Osteoblast (primary cell): ENCODE measurements at regions not wholly inside any gene's neighbourhood (a gene's known extent, or its start where the extent isn't known, plus 50 kb on each side); places are given as distances from the start of the nearest gene placed in this dataset.

Experiments
- DNase-seq: peaks from one replicate; pipeline ENCODE4 v3.0.0; 2011; ENCODE audit warnings: low spot score, mixed read lengths; ENCODE audit not compliant: insufficient read length; ENCODE audit errors: missing footprints
- H2AFZ ChIP-seq: 2 replicates; pipeline ENCODE4 v1.6.0; 2011; ENCODE audit warnings: mild to moderate bottlenecking, low read length
- H3K27ac ChIP-seq: 2 replicates; pipeline ENCODE4 v1.5.1; 2011; ENCODE audit warnings: mild to moderate bottlenecking, low read depth, low read length, moderate library complexity
- H3K27me3 ChIP-seq: 2 replicates; pipeline ENCODE4 v1.6.0; 2012; ENCODE audit warnings: mild to moderate bottlenecking, control low read depth, inconsistent platforms, low read length, moderate library complexity; ENCODE audit not compliant: insufficient read depth
- H3K36me3 ChIP-seq: 2 replicates; pipeline ENCODE4 v1.5.1; 2011; ENCODE audit warnings: mild to moderate bottlenecking, low read length, control low read depth, moderate library complexity; ENCODE audit not compliant: insufficient read depth
- H3K4me1 ChIP-seq: 2 replicates; pipeline ENCODE4 v1.5.1; 2011; ENCODE audit warnings: mild to moderate bottlenecking, low read length, control low read depth, moderate library complexity; ENCODE audit not compliant: insufficient read depth
- H3K4me2 ChIP-seq: 2 replicates; pipeline ENCODE4 v1.6.0; 2011; ENCODE audit warnings: mild to moderate bottlenecking, low read length; ENCODE audit not compliant: insufficient read depth
- H3K4me3 ChIP-seq: fragments of 200-600 bp; sonication (generic); 3 replicates; pipeline ENCODE4 v1.5.1; 2012; ENCODE audit warnings: mild to moderate bottlenecking, low read length, inconsistent platforms; ENCODE audit not compliant: insufficient read depth
- H3K79me2 ChIP-seq: 2 replicates; pipeline ENCODE4 v1.6.0; 2012; ENCODE audit warnings: mild to moderate bottlenecking, low read length, control low read depth, inconsistent platforms; ENCODE audit not compliant: insufficient read depth
- H3K9me3 ChIP-seq: 2 replicates; pipeline ENCODE4 v1.5.1; 2011; ENCODE audit warnings: low read depth, low read length, control low read depth
- H4K20me1 ChIP-seq: 2 replicates; pipeline ENCODE4 v1.6.0; 2012; ENCODE audit warnings: mild to moderate bottlenecking, low read length, control low read depth; ENCODE audit not compliant: insufficient read depth
- TF ChIP-seq, protein P1 (sequence below): IDR thresholded peaks from 2 replicates; pipeline ENCODE4 v1.5.1; 2011; ENCODE audit warnings: mild to moderate bottlenecking, low read depth, low read length, moderate library complexity; ENCODE audit errors: extremely low read depth

- H3K4me3 ChIP-seq = no peak overlapping the region
- H2AFZ ChIP-seq = no peak overlapping the region
- H3K9me3 ChIP-seq = no peaks in the 10 kb centered on the region
- H3K79me2 ChIP-seq = no peaks in the 10 kb centered on the region
- no peak overlapping the region for H3K4me2 ChIP-seq
- TF ChIP-seq, protein P1, sequence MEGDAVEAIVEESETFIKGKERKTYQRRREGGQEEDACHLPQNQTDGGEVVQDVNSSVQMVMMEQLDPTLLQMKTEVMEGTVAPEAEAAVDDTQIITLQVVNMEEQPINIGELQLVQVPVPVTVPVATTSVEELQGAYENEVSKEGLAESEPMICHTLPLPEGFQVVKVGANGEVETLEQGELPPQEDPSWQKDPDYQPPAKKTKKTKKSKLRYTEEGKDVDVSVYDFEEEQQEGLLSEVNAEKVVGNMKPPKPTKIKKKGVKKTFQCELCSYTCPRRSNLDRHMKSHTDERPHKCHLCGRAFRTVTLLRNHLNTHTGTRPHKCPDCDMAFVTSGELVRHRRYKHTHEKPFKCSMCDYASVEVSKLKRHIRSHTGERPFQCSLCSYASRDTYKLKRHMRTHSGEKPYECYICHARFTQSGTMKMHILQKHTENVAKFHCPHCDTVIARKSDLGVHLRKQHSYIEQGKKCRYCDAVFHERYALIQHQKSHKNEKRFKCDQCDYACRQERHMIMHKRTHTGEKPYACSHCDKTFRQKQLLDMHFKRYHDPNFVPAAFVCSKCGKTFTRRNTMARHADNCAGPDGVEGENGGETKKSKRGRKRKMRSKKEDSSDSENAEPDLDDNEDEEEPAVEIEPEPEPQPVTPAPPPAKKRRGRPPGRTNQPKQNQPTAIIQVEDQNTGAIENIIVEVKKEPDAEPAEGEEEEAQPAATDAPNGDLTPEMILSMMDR = no peak
- H3K36me3 ChIP-seq = no peaks in the 10 kb centered on the region
- H3K4me1 ChIP-seq = peaks cover 6% of the 10 kb centered on the region
- H3K27me3 ChIP-seq = no peaks in the 10 kb centered on the region
- H3K27ac ChIP-seq = no peak overlapping the region
- DNase-seq = no peak
- no peaks in the 10 kb centered on the region for H4K20me1 ChIP-seq
Measured at GRCh38 chr5:68356623-68357022, 141.1 kb downstream of the PIK3R1 start.

DNA sequence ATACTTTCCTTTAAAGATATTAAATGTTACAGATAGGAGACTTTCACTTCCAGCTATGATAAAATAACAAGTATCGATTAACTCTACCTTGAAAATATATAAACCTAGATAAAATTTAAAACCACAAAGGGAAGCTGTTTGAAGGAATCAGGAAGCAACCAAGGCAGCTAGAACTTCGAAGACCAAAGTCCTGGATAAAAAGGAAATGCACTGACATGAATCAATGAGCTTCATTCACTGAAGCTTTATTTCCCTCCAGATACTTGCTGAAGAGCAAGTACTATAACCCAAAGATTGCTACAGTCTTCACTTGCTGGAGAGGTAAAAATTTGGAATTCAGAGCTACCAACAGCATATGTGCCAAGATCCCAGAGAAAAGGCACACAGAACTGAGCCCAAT is 144.1 kb downstream of the PIK3R1 start:
- no peaks in the 10 kb centered on the region for H3K27me3 ChIP-seq
- H3K79me2 ChIP-seq = no peaks in the 10 kb centered on the region
- no peak overlapping the region for H3K4me2 ChIP-seq
- TF ChIP-seq, protein P1 = no peak
- DNase-seq = no peak
- H3K4me3 ChIP-seq = no peak overlapping the region
- H3K27ac ChIP-seq = no peak overlapping the region
- peak overlapping the region; percentile 19 for H2AFZ ChIP-seq
- H3K36me3 ChIP-seq = no peaks in the 10 kb centered on the region
- no peaks in the 10 kb centered on the region for H4K20me1 ChIP-seq
- H3K4me1 ChIP-seq = no peaks in the 10 kb centered on the region
- H3K9me3 ChIP-seq = no peaks in the 10 kb centered on the region

- DNase-seq = no peak
Measured at GRCh38 chr5:68362331-68362730, 146.8 kb downstream of the PIK3R1 start.

DNA sequence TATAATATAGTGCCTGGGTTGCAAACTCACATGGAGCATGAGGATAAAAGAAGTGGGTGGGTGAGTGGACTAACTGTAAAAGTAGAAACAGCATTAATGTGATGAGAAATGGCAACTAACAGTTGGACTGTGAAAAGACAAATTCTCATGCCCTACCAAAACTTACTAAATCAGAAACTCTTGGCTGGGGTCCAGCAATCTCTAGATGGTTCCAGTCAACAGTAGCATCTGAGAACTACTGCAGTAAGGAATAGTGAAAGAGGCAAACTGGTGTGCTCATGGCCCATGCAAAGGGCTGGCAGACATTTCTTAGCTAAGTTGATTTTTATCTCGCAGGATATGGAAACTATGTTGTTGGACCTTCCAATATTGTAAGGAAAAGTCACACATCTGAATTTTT is 150.3 kb downstream of the PIK3R1 start:
- H3K79me2 ChIP-seq = no peaks in the 10 kb centered on the region
- H3K27me3 ChIP-seq = no peaks in the 10 kb centered on the region
- TF ChIP-seq, protein P1 = no peak
- no peak overlapping the region for H3K27ac ChIP-seq
- H3K36me3 ChIP-seq = no peaks in the 10 kb centered on the region
- no peaks in the 10 kb centered on the region for H3K9me3 ChIP-seq
- no peak overlapping the region for H3K4me2 ChIP-seq
- no peak overlapping the region for H3K4me3 ChIP-seq
- no peak for DNase-seq
- H2AFZ ChIP-seq = no peak overlapping the region
- no peaks in the 10 kb centered on the region for H4K20me1 ChIP-seq
- H3K4me1 ChIP-seq = peaks cover 14% of the 10 kb centered on the region

More at GRCh38 chr5:68362331-68362730, 146.8 kb downstream of the PIK3R1 start:
- Histone ChIP-seq H3K9me3 (no peaks in the 10 kb centered on the region), H3K4me2 (no peak overlapping the region), H3K27ac (no peak overlapping the region), H3K27me3 (no peaks in the 10 kb centered on the region), H3K4me1 (no peaks in the 10 kb centered on the region), H4K20me1 (no peaks in the 10 kb centered on the region), H3K4me3 (no peak overlapping the region), H2AFZ (no peak overlapping the region), H3K79me2 (no peaks in the 10 kb centered on the region), H3K36me3 (no peaks in the 10 kb centered on the region)
- TF ChIP-seq, protein P1 = no peak
